Activated naive CD8-positive, alpha-beta T cell (primary cell): ENCODE measurements at regions not wholly inside any gene's neighbourhood (a gene's known extent, or its start where the extent isn't known, plus 50 kb on each side); places are given as distances from the start of the nearest gene placed in this dataset.
"Not testable (repeated sequence)": the region's sequence is repeated elsewhere in the genome, so short reads cannot be mapped to it uniquely, and the experiment has no call there.

Source experiments
- H3K27ac Mint-ChIP-seq: one replicate; pipeline ENCODE4 v1.8.0; 2021; ENCODE audit warnings: mixed read lengths
- H3K27me3 Mint-ChIP-seq: one replicate; pipeline ENCODE4 v1.8.0; 2021; ENCODE audit warnings: mixed read lengths
- H3K36me3 Mint-ChIP-seq: one replicate; pipeline ENCODE4 v1.8.0; 2021; ENCODE audit warnings: mixed read lengths
- H3K4me1 Mint-ChIP-seq: one replicate; pipeline ENCODE4 v1.8.0; 2021; ENCODE audit warnings: low read depth, mixed read lengths
- H3K4me3 Mint-ChIP-seq: one replicate; pipeline ENCODE4 v1.8.0; 2021; ENCODE audit warnings: mild to moderate bottlenecking, mixed read lengths
- H3K9me3 Mint-ChIP-seq: one replicate; pipeline ENCODE4 v1.8.0; 2021; ENCODE audit warnings: low read depth, mixed read lengths

DNA sequence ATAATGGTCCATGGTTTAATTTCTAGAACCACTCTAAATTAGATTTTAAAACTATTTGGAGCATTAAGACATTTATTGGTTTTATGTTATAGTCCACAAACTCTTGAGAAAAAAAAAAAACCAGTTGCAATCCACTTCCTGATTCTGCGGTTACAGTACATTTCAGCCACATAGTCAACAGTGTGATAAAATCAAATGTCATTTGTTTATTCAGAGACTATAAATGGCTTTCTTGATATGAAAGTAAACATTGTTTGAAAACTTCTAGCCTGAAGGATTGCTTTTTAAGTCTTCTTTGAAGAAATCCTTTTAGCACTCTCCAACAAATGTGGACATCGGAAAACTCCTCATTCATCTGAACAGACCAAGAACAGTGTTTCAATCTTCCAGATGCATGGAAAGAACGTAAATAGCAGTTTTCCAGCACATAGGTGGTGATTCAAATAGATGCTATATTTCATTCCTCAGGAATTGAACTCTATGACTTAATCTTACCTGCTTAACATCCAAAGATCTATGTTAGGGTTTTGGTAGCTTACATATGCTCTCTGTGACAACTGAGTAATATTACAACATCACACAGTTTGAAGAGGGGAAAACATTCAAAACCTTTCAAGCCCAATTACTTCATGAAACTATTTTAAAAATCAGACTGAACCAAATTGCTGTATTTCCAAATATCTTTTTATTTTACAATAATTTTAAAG, 87.8 kb upstream of the UBE2E2 start:
- H3K27ac Mint-ChIP-seq: no peak overlapping the region
- no peaks in the 10 kb centered on the region for H3K9me3 Mint-ChIP-seq
- no peaks in the 10 kb centered on the region for H3K27me3 Mint-ChIP-seq
- H3K36me3 Mint-ChIP-seq: no peaks in the 10 kb centered on the region
- no peak overlapping the region for H3K4me3 Mint-ChIP-seq
- H3K4me1 Mint-ChIP-seq: peaks cover 4% of the 10 kb centered on the region

- Mint-ChIP-seq H3K4me3 (no peak overlapping the region), H3K27ac (no peak overlapping the region), H3K36me3 (no peaks in the 10 kb centered on the region), H3K4me1 (peaks cover 4% of the 10 kb centered on the region), H3K27me3 (peaks cover 3% of the 10 kb centered on the region), H3K9me3 (no peaks in the 10 kb centered on the region)
Measured at GRCh38 chr3:23116081-23116837, 86.9 kb upstream of the UBE2E2 start.

- Mint-ChIP-seq H3K9me3 (no peaks in the 10 kb centered on the region), H3K36me3 (no peaks in the 10 kb centered on the region), H3K27me3 (peaks cover 3% of the 10 kb centered on the region), H3K27ac (no peak overlapping the region), H3K4me3 (no peak overlapping the region), H3K4me1 (peaks cover 4% of the 10 kb centered on the region)
Measured at GRCh38 chr3:23117856-23118255, 85.3 kb upstream of the UBE2E2 start.

DNA sequence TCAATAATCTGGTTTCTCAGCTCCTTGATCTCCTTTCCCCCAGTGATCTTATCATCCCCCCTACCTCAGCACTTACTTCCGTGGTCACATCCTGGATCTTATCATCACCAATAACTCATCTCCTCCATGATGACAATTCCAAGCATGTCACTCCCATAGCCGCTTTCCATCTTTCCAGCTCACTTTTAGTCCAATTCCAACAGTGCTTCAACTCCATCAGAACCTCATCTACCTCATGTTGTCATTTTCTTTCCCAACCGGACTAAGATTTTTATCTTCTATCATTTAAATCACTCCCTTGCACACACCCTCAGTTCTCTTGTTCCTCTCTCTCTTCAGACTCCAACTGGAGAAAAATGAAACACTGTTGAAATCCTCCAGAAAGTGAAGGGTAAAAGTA, 75.9 kb upstream of the UBE2E2 start:
- Mint-ChIP-seq H3K27me3 (peaks cover 11% of the 10 kb centered on the region), H3K4me1 (no peaks in the 10 kb centered on the region), H3K4me3 (no peak overlapping the region), H3K9me3 (no peaks in the 10 kb centered on the region), H3K36me3 (peaks cover 3% of the 10 kb centered on the region), H3K27ac (no peak overlapping the region)

DNA sequence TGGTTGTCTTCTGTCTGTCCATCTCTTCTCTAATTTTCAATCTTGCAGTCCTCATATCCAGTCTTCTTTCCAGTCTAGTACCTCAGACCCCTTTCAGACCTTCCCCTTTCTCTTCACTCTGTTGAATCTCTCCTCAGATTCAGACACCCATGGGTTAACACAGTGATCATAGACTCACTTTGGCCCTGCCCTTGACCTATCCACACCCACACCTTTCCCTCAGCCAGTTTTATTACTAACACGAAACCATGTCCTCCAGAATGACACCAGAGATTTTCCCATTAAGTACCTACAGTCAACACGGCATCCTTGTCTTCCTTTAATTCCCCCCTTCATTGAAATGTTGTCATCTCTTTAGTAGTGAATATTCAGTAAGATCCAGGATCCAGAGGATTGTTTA, 74.5 kb upstream of the UBE2E2 start:
- Mint-ChIP-seq H3K36me3 (peaks cover 3% of the 10 kb centered on the region), H3K4me3 (no peak overlapping the region), H3K9me3 (no peaks in the 10 kb centered on the region), H3K27me3 (peaks cover 11% of the 10 kb centered on the region), H3K4me1 (no peaks in the 10 kb centered on the region), H3K27ac (no peak overlapping the region)

- H3K27me3 Mint-ChIP-seq: peaks cover 11% of the 10 kb centered on the region
- no peaks in the 10 kb centered on the region for H3K4me1 Mint-ChIP-seq
Measured at GRCh38 chr3:23129117-23129516, 74.0 kb upstream of the UBE2E2 start.

DNA sequence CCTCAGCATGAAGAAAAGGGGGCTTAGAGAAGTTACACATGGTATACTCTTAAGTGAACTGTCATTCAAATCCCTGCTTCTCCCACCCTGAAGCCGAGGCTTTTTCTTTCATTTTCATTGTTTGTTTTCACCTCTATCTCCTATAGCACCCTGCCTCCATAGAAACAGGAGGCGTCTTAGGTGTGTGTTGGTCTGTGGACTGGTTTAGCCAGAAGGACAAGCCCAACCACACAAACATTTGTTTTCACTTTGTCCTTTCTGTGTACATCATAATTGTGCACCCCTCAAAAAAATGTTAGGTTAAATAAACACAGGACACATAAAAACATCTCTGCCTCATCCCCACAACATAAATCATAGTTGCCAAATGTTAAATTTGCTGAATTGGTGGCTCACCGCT, 73.3 kb upstream of the UBE2E2 start:
- Mint-ChIP-seq H3K4me1 (no peaks in the 10 kb centered on the region), H3K27me3 (peaks cover 11% of the 10 kb centered on the region), H3K27ac (no peak overlapping the region), H3K36me3 (peaks cover 3% of the 10 kb centered on the region), H3K4me3 (no peak overlapping the region), H3K9me3 (no peaks in the 10 kb centered on the region)

More at GRCh38 chr3:23129117-23129516, 74.0 kb upstream of the UBE2E2 start:
- Mint-ChIP-seq H3K27ac (no peak overlapping the region), H3K36me3 (peaks cover 3% of the 10 kb centered on the region), H3K4me3 (no peak overlapping the region), H3K9me3 (no peaks in the 10 kb centered on the region)

- H3K27me3 Mint-ChIP-seq: peaks cover 10% of the 10 kb centered on the region
- H3K9me3 Mint-ChIP-seq: no peaks in the 10 kb centered on the region
- H3K4me3 Mint-ChIP-seq: no peak overlapping the region
- H3K36me3 Mint-ChIP-seq: peaks cover 5% of the 10 kb centered on the region
- no peaks in the 10 kb centered on the region for H3K4me1 Mint-ChIP-seq
- H3K27ac Mint-ChIP-seq: no peak overlapping the region
Measured at GRCh38 chr3:23130406-23130805, 72.7 kb upstream of the UBE2E2 start.

DNA sequence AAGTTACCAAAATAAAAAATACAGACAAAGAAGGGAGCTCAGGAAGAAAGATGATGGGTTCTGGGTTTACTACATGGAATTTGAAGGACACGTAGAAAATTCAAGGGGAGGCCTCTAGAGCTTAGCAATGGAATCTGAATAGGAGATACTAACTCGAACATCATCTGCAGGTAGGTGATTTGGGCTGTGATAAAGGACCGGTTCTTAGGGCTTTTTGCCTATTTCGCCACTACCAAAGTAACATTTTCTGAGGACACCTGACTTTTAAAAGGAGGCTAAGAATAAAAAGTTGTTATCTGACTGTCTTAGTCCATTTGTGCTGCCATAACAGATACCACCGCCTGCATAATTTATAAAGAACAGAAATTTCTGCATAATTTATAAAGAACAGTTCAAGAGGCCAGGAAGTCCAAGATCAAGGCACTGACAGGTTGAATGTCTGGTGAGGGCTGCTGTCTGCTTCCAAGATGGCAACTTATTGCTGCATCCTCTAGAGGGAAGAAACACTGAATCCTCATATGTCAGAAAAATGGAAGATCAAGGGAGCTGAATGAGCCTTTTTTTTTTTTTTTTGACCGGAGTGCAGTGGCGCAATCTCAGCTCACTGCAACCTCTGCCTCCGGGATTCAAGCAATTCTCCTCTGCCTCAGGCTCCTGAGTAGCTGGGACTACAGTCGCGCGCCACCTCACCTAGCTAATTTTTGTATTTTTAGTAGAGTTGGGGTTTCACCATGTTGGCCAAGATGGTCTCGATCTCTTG, 67.9 kb upstream of the UBE2E2 start:
- H3K36me3 Mint-ChIP-seq: peaks cover 2% of the 10 kb centered on the region
- H3K27ac Mint-ChIP-seq: no peak overlapping the region
- no peak overlapping the region for H3K4me3 Mint-ChIP-seq
- peaks cover 3% of the 10 kb centered on the region for H3K27me3 Mint-ChIP-seq
- peaks cover 5% of the 10 kb centered on the region for H3K9me3 Mint-ChIP-seq
- no peaks in the 10 kb centered on the region for H3K4me1 Mint-ChIP-seq

GRCh38 chr3:23136054-23136453, 67.1 kb upstream of the UBE2E2 start:
- H3K9me3 Mint-ChIP-seq: peaks cover 5% of the 10 kb centered on the region
- no peak overlapping the region for H3K4me3 Mint-ChIP-seq
- peaks cover 3% of the 10 kb centered on the region for H3K27me3 Mint-ChIP-seq
- H3K36me3 Mint-ChIP-seq: peaks cover 2% of the 10 kb centered on the region
- H3K27ac Mint-ChIP-seq: no peak overlapping the region
- no peaks in the 10 kb centered on the region for H3K4me1 Mint-ChIP-seq

GRCh38 chr3:23144051-23144450, 59.1 kb upstream of the UBE2E2 start:
- H3K36me3 Mint-ChIP-seq, H3K27ac Mint-ChIP-seq, H3K27me3 Mint-ChIP-seq, H3K9me3 Mint-ChIP-seq, H3K4me1 Mint-ChIP-seq, H3K4me3 Mint-ChIP-seq: not testable (repeated sequence)

DNA sequence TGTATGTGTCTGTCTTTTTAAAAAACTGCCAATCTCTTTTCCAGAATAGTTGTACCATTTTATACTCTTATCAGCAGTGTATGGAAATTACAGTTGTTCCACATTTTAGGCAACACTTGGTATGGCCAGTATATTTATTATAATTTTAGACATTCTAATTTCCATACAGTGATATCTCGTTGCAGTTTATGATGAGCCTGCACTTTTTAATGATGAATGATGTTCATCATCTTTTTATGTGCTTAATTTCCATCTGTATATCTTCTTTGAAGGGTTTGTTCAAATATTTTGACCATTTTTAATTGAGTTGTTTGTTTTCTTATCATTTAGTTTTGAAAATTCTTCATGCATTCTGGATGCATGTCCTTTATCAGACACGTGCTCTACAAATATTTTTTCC, 57.0 kb upstream of the UBE2E2 start:
- H3K27me3 Mint-ChIP-seq: peaks cover 3% of the 10 kb centered on the region
- H3K4me1 Mint-ChIP-seq: peaks cover 7% of the 10 kb centered on the region
- no peaks in the 10 kb centered on the region for H3K36me3 Mint-ChIP-seq

DNA sequence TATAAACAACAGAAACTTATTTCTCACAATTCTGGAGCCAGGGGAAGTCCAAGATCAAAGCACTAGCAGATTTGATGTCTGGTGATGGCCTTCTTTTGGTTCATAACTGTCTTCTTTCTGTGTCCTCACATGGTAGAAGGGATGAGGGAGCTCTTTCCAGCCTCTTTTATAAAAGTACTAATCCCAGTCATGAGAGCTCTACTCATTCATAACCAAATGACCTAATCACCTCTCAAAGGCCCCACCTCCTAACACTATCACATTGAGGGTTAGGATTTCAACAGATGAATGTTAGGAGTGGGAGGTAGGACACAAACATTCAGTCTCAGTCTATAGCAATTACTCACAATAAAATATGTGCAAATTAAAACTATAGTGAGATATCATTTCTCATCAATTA, 50.1 kb upstream of the UBE2E2 start:
- H3K4me1 Mint-ChIP-seq: no peaks in the 10 kb centered on the region
- H3K4me3 Mint-ChIP-seq: no peak overlapping the region
- peaks cover 9% of the 10 kb centered on the region for H3K27me3 Mint-ChIP-seq
- H3K36me3 Mint-ChIP-seq: no peaks in the 10 kb centered on the region
- H3K27ac Mint-ChIP-seq: no peak overlapping the region
- peaks cover 10% of the 10 kb centered on the region for H3K9me3 Mint-ChIP-seq

More for the DNA sequence above, 57.0 kb upstream of the UBE2E2 start:
- no peaks in the 10 kb centered on the region for H3K9me3 Mint-ChIP-seq
- H3K4me3 Mint-ChIP-seq: no peak overlapping the region
- H3K27ac Mint-ChIP-seq: no peak overlapping the region
